MM.1S (cell line): ENCODE measurements at regions not wholly inside any gene's neighbourhood (a gene's known extent, or its start where the extent isn't known, plus 50 kb on each side); places are given as distances from the start of the nearest gene placed in this dataset.
"Not testable (repeated sequence)": the region's sequence is repeated elsewhere in the genome, so short reads cannot be mapped to it uniquely, and the experiment has no call there.

Experiments
- DNase-seq: peaks from one replicate; pipeline ENCODE4 v3.0.0-alpha.2; 2015
- H2AFZ ChIP-seq: fragments of 300-600 bp; sonication (generic); 2 replicates; pipeline ENCODE4 v1.6.0; 2016; ENCODE audit warnings: antibody characterized with exemption, low read length
- H3F3A ChIP-seq: fragments of 300-600 bp; sonication (generic); 2 replicates; pipeline ENCODE4 v1.6.1; 2016; ENCODE audit warnings: mild to moderate bottlenecking, antibody characterized with exemption, low read length, moderate library complexity, mixed read lengths; ENCODE audit not compliant: insufficient read depth
- H3K27ac ChIP-seq: fragments of 300-600 bp; sonication (generic); 2 replicates; pipeline ENCODE4 v1.5.1; 2016; ENCODE audit warnings: mild to moderate bottlenecking, low read length
- H3K27me3 ChIP-seq: fragments of 300-600 bp; sonication (generic); replicated peaks from 2 replicates; pipeline ENCODE4 v1.6.0; 2016; ENCODE audit warnings: low read length; ENCODE audit not compliant: insufficient read depth
- H3K36me3 ChIP-seq: fragments of 300-600 bp; sonication (generic); replicated peaks from 2 replicates; pipeline ENCODE4 v1.6.1; 2016; ENCODE audit warnings: mild to moderate bottlenecking, low read length, mixed read lengths; ENCODE audit not compliant: insufficient read depth
- H3K4me1 ChIP-seq: fragments of 300-600 bp; sonication (generic); 2 replicates; pipeline ENCODE4 v1.6.1; 2016; ENCODE audit warnings: low read length, mixed read lengths
- H3K4me2 ChIP-seq: fragments of 300-600 bp; sonication (generic); 2 replicates; pipeline ENCODE4 v1.6.0; 2016; ENCODE audit warnings: low read depth, low read length
- H3K4me3 ChIP-seq: fragments of 300-600 bp; sonication (generic); 2 replicates; pipeline ENCODE4 v1.5.1; 2016; ENCODE audit warnings: low read length, mixed read lengths
- H3K79me2 ChIP-seq: fragments of 300-600 bp; sonication (generic); 2 replicates; pipeline ENCODE4 v1.6.1; 2016; ENCODE audit warnings: mixed run types, low read length, mixed read lengths
- H3K9ac ChIP-seq: fragments of 300-600 bp; sonication (generic); 2 replicates; pipeline ENCODE4 v1.6.1; 2016; ENCODE audit warnings: low read length, mixed read lengths
- H3K9me2 ChIP-seq: fragments of 300-600 bp; sonication (generic); replicated peaks from 2 replicates; pipeline ENCODE4 v1.6.1; 2016; ENCODE audit warnings: mild to moderate bottlenecking, low read length, mixed read lengths; ENCODE audit not compliant: insufficient read depth
- H3K9me3 ChIP-seq: fragments of 300-600 bp; sonication (generic); replicated peaks from 2 replicates; pipeline ENCODE4 v1.6.1; 2016; ENCODE audit warnings: mild to moderate bottlenecking, low read length, mixed read lengths; ENCODE audit not compliant: insufficient read depth
- H4K20me1 ChIP-seq: fragments of 300-600 bp; sonication (generic); 2 replicates; pipeline ENCODE4 v1.6.1; 2016; ENCODE audit warnings: mild to moderate bottlenecking, low read length, moderate library complexity, mixed read lengths; ENCODE audit not compliant: insufficient read depth
- EZH2 ChIP-seq: fragments of 300-600 bp; sonication (generic); optimal IDR thresholded peaks from 2 replicates; pipeline ENCODE3; 2017; ENCODE audit warnings: low read depth, mild to moderate bottlenecking, antibody characterized with exemption, low read length, mixed read lengths
- EZH2phosphoT487 ChIP-seq: fragments of 300-600 bp; sonication (generic); IDR thresholded peaks from 2 replicates; pipeline ENCODE4 v1.6.1; 2018; ENCODE audit warnings: antibody characterized with exemption, low read length
- TF ChIP-seq, protein P1 (sequence below): fragments of 300-600 bp; sonication (generic); IDR thresholded peaks from 2 replicates; pipeline ENCODE4 v1.5.1; 2016; ENCODE audit warnings: antibody characterized with exemption, low read length, mixed read lengths

DNA sequence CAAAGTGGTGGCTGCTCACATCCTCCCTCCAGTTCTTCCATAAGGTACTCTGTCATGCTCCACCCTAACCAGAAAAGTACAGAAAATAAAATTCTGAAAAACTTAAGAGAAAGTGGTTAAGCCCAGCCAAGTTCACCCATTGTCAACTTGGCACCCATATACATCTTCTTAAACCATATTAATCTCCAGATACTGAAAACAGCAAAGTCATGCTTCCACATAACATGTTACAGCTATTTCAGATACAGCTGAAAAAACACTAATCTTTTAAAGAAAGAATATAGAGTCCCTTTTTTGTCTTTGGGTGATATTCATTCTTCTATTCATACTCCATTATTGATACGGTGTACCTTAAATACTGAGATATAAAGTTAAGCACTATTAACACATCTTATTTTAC is 577.8 kb downstream of the KCNT2 start:
- Histone ChIP-seq H3K4me1 (no peaks in the 10 kb centered on the region), H3K9me3 (no peaks in the 10 kb centered on the region), H3K9me2 (no peaks in the 10 kb centered on the region), H2AFZ (no peak overlapping the region), H3K4me3 (no peak overlapping the region), H3K9ac (no peak overlapping the region), H3K27ac (no peak overlapping the region), H3K4me2 (no peak overlapping the region), H3K27me3 (no peaks in the 10 kb centered on the region), H3F3A (no peaks in the 10 kb centered on the region), H4K20me1 (no peaks in the 10 kb centered on the region), H3K36me3 (no peaks in the 10 kb centered on the region), H3K79me2 (no peaks in the 10 kb centered on the region)
- no peak for DNase-seq
- TF ChIP-seq, protein P1, sequence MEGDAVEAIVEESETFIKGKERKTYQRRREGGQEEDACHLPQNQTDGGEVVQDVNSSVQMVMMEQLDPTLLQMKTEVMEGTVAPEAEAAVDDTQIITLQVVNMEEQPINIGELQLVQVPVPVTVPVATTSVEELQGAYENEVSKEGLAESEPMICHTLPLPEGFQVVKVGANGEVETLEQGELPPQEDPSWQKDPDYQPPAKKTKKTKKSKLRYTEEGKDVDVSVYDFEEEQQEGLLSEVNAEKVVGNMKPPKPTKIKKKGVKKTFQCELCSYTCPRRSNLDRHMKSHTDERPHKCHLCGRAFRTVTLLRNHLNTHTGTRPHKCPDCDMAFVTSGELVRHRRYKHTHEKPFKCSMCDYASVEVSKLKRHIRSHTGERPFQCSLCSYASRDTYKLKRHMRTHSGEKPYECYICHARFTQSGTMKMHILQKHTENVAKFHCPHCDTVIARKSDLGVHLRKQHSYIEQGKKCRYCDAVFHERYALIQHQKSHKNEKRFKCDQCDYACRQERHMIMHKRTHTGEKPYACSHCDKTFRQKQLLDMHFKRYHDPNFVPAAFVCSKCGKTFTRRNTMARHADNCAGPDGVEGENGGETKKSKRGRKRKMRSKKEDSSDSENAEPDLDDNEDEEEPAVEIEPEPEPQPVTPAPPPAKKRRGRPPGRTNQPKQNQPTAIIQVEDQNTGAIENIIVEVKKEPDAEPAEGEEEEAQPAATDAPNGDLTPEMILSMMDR, result no peak
- no peak for TF ChIP-seq EZH2phosphoT487
- no peak for TF ChIP-seq EZH2

DNA sequence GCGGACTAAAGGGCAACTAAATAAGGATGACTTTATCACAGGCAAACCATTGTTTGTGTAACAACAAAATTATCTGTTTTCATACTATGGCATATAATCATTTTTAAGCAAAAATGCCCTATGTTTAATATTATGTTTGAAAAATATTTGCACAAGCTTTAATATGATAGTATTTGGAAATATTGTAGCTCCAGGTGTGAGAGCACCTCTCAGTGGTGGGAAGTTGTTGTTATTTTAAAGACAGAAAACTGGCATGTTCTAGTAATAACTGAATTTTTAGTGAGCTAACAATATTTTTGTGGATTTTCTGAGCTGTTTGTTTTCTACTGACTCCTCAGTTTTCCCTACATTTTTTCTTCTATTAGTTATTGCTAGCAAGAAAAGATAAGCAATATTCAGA is 578.8 kb downstream of the KCNT2 start:
- no peaks in the 10 kb centered on the region for H4K20me1 ChIP-seq
- H3K27ac ChIP-seq, result no peak overlapping the region
- TF ChIP-seq EZH2phosphoT487 (no peak), EZH2 (no peak)
- TF ChIP-seq, protein P1, result no peak
- no peaks in the 10 kb centered on the region for H3K9me2 ChIP-seq
- no peaks in the 10 kb centered on the region for H3F3A ChIP-seq
- no peak overlapping the region for H2AFZ ChIP-seq
- no peaks in the 10 kb centered on the region for H3K4me1 ChIP-seq
- DNase-seq, result no peak
- H3K4me3 ChIP-seq, result no peak overlapping the region
- no peaks in the 10 kb centered on the region for H3K9me3 ChIP-seq
- H3K36me3 ChIP-seq, result no peaks in the 10 kb centered on the region
- H3K79me2 ChIP-seq, result no peaks in the 10 kb centered on the region
- H3K4me2 ChIP-seq, result no peak overlapping the region
- H3K9ac ChIP-seq, result no peak overlapping the region
- no peaks in the 10 kb centered on the region for H3K27me3 ChIP-seq

DNA sequence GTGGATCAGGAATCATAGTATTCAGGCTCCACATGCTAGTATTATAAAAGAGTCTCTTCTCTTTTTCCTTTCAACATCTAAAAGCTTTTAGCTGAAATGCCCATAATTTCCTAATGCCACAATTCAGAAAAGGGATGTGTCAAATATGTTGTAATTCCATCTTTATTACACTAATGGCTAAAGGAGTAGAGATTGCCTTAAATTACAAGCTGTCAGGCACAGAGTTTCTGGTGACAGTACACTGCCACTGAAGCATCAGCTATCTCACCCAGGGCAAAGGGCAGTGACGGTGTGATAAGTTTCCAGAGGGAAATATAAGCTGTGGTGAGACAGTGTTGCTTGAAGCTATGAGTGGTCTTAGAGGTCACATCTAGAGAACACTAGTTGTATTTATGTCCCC is 581.1 kb downstream of the KCNT2 start:
- no peaks in the 10 kb centered on the region for H3K9me3 ChIP-seq
- TF ChIP-seq EZH2phosphoT487 (no peak), EZH2 (no peak)
- TF ChIP-seq, protein P1, result no peak
- H3K4me1 ChIP-seq, result no peaks in the 10 kb centered on the region
- H4K20me1 ChIP-seq, result no peaks in the 10 kb centered on the region
- no peak for DNase-seq
- H3F3A ChIP-seq, result no peaks in the 10 kb centered on the region
- H3K27ac ChIP-seq, result no peak overlapping the region
- H3K36me3 ChIP-seq, result no peaks in the 10 kb centered on the region
- H3K4me2 ChIP-seq, result no peak overlapping the region
- H3K4me3 ChIP-seq, result no peak overlapping the region
- no peaks in the 10 kb centered on the region for H3K27me3 ChIP-seq
- no peaks in the 10 kb centered on the region for H3K79me2 ChIP-seq
- no peak overlapping the region for H3K9ac ChIP-seq
- no peaks in the 10 kb centered on the region for H3K9me2 ChIP-seq
- no peak overlapping the region for H2AFZ ChIP-seq

DNA sequence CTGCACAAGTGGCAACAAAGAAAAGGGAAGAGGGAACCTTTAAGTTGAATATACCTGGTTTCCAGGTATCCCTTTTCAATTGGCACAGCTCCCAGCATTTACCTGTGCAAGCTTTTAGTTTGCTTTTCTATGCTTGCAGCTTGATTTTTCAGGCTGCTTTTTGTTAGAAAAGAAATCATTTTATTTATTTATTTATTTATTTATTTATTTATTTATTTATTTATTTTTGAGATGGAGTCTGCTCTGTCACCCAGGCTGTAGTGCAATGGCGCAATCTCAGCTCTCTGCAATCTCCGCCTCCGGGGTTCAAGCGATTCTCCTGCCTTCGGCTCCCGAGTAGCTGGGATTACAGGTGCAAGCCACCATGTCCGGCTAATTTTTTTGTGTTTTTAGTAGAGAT is 587.1 kb downstream of the KCNT2 start:
- not testable (repeated sequence) for H3F3A ChIP-seq, H2AFZ ChIP-seq, H3K4me3 ChIP-seq, H3K27ac ChIP-seq, H3K79me2 ChIP-seq, H3K36me3 ChIP-seq, H3K4me1 ChIP-seq, H3K9me2 ChIP-seq, H3K9ac ChIP-seq, H3K4me2 ChIP-seq, DNase-seq, H3K27me3 ChIP-seq, H4K20me1 ChIP-seq, H3K9me3 ChIP-seq
